Renal cortex interstitium (tissue), 11 donors: ENCODE measurements at regions not wholly inside any gene's neighbourhood (a gene's known extent, or its start where the extent isn't known, plus 50 kb on each side); places are given as distances from the start of the nearest gene placed in this dataset.
"Not testable (repeated sequence)": the region's sequence is repeated elsewhere in the genome, so short reads cannot be mapped to it uniquely, and the experiment has no call there.

ENCODE experiments used
- DNase-seq, 11 donors: peaks; one replicate each; pipeline ENCODE4 v3.0.0-alpha.2; 2013; ENCODE audit warnings: low read depth in 9 of 11, low spot score in 4 of 11; ENCODE audit errors: extremely low read depth in 1 of 11

DNA sequence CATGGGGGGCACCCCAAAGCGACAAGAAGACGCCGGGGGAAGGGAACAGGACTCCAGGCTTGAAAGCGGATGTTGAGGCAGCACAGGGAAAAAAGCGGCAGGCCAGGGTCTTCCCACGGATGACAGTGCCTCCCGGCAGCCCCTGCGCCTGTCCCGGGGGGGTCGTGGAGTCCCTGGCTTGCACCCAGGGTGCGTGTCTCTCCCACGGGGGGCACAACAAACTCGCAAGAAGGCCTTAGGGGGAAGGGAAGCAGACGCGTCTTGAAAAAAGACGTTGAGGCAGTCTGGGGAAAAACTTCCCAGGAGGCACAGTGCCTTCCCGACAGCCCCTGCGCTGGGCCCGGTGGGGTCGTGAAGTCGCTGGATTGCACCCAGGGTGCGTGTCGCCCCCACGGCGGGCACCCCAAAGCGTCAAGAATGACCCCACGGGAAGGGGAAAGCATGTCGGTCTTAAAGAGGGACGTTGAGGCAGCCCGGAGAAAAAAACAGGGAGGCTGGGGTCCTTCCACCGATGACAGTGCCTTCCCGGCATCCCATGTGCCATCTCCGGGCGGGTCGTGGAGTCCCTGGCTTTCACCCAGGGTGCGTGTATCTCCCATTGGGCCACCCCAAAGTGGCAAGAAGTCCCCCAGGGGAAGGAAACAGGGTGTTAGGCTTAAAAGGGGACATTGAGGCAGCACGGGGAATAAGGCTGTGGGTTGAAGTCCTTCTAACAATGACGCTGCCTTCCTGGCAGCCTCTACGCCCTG is 159.9 kb upstream of the ALG10B start:
- DNase-seq = no peak

DNA sequence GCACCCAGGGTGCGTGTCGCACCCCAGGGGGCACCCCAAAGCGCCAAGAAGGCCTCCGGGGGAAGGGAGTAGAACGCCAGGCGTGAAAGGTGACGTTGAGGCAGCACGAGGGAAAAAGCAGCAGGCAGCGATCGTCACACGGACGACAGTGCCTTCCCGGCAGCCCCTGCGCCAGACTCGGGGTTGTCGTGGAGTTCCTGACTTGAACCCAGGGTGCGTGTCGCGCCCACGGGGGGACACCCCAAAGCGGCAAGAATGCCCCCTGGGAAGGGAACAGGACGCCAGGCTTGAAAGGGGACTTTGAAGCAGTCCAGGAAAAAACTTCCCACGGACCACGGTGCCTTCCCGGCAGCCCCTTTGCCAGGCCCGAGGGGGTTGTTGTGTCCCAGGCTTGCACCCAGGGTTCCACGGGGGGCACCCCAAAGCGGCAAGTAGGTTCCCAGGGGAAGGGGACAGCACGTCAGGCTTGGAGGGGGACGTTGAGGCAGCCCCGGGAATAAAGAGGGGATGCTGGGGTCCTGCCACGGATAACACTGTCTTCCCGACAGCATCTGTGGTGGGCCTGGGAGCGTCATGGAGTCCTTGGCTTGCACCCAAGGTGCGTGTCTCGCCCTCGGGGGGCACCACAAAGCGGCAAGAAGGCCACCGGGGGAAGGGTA is 159.2 kb upstream of the ALG10B start:
- no peak for DNase-seq

DNA sequence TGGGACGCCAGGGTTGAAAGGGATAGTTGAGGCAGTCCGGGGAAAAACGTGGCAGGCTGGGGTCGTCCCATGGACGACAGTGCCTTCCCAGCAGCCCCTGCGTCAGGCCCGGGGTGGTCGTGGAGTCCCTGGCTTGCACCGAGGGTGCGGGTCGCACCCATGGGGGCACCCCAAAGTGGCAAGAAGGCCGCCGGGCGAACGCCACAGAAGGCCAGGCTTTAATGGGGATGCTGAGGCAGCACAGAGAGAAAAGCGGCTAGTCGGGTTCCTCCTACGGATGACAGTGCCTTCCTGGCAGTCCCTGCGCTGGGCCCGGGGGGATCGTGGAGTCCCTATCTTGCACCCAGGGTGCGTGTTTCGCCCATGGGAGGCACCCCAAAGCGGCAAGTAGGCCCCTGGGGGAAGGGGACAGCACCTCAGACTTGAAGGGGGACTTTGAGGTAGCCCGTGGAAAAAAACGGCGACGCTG is 158.6 kb upstream of the ALG10B start:
- DNase-seq = no peak

DNA sequence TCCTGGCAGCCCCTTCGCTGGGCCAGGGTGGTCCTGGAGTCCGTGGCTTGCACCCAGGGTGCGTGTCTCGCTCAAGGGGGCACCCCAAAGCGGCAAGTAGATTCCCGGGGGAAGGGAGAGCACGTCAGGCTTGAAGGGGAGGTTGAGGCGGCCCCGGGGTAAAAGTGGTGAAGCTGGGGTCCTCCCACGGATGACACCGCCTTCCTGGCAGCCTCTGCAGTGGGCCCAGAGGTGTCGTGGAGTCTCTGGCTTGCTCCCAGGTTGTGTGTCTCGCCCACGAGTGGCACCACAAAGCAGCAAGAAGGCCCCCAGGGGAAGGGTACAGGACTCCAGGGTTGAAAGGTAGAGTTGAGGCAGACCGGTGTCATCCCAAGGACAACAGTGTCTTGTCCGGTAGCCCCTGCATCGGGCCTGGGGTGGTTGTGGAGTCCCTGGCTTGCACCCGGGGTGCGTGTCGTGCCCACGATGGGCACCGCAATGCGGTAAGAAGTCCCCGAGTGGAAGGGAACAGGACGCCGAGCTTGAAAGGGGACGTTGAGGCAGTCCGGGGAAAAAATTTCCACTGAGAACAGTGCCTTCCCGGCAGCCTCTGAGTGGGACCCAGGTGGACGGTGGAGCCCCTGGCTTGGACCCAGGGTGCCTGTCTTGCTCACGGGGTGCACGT is 158.0 kb upstream of the ALG10B start:
- no peak for DNase-seq

GRCh38 chr12:38159092-38159551 is 157.5 kb upstream of the ALG10B start:
- no peak for DNase-seq

- DNase-seq = no peak
These were observed 156.8 kb upstream of the ALG10B start for GRCh38 chr12:38159591-38160317.

DNA sequence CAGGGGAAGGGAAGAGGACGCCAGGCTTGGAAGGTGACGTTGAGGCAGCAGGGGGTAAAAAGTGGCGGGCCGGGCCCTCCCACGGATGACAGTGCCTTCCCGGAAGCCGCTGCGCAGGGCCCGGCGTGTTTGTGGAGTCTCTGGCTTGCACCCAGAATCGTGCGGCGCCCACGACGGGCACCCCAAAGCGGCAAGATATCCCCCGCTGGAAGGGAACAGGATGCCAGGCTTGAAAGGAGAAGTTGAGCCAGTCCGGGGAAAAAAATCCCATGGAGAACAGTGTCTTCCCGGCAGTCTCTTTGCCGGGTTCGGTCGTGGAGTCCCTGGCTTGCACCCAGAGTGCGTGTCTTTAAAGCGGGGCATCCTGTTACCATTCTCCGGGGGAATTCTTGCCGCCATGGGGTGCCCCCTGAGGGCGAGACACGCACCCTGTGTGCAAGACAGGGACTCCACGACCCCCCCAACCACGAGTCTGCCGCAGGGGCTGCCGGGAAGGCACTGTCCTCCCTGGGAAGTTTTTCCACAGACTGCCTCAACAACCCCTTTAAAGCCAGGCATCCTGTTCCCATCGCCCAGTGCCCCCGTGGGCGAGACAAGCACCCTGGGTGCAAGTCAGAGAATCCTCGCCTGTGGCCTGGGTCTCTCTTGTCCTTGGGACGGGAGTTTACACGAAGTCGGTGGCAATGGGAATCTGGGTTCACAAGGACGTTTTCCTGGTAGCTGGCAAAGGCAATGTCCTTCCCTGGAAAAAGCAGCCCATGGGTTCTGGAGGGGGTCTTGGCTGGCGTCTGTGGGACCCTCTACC is 156.1 kb upstream of the ALG10B start:
- no peak for DNase-seq

- no peak for DNase-seq
These were observed 155.2 kb upstream of the ALG10B start for GRCh38 chr12:38161123-38162000.

GRCh38 chr12:38162013-38162412 is 154.6 kb upstream of the ALG10B start:
- DNase-seq = no peak

DNA sequence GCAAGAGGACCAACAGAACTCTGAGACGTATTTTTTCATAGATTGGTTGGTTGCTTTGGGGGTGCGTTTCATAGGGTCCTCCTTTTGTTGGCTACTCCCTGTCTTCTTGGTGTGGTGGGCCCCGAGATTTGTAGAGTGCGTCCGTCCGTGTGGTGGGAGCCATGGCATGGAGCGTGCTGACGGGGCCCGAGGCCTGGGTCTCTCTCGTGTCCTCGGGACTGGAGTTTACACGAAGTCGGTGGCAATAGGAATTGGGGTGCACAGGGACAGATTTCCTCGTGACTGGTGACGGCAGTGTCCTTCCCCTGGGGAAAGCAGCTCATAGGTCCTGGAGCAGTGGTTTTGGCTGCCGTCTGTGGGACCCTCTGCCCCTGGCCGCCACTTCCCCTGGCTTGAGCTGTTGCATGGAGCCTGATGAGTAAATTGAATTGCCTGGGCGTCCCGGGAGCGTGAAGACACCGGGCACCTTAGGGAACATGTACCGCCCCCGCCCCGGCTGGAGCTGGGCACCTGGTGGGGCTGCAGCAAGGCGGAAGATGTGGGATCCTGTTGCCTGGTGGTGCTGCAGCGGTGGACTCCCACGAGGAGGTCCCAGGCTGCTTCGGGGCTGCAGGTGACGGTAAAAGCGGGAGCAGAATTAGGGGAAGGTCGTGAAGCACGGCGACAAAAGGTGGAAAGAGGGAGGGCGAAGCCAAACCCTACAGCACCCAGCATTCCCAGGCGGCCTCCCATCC is 153.7 kb upstream of the ALG10B start:
- no peak for DNase-seq

DNA sequence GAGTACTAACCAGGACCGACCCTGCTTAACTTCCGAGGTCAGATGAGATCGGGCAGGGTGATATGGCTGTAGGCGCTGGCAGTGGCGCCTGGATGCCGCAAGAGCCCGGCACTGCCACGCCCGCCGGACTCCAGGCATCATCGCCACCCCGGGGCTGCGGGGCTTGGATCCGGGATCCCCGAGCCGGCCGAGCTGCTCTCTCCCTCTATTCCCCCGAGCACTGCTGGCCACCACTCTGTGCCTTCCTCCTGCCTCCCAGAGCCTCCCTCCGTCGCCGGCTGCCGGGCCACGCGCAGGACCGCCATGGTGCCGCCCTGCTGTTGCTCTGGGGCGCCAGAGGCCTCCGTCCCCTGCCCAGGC is 153.2 kb upstream of the ALG10B start:
- DNase-seq = no peak

- DNase-seq = no peak
These were observed 150.3 kb upstream of the ALG10B start for GRCh38 chr12:38166225-38166624.

DNA sequence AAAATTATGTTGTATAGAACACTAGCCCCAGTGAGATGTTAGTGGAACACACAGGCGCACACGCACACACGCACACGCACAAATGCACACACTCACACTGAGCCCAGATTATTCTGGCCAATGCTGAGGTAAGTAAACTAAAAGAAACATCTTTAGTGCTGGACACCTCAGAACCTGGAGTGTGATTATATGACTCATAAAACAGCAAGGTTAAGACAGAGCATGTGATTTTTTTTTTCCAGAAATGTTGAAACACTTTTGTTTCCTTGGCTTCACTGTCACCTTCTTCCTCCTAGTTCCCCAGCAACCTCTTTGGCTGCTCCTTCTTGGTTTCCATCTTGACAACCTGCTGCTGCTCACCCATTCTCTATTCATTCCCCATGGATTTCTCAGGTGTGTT is 141.0 kb upstream of the ALG10B start:
- DNase-seq = no peak

DNA sequence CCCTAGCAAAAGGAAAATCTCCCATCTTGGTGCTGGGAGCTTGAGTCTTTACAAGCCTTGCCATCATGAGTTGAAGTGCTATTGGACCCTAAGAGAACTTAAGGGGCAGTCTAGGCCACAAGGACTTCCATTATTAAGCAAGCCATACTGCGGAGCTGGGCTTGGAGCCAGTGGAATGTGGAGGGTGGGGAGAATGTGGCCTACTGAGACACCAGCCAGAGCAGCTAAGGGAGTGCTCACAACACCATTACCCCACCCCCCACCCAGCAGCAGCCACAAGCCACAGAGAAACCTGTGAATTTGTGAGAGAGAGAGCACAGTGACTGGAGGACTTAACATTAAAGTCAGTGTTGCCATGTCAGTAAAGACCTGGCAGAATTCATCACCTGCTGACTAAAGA is 133.0 kb upstream of the ALG10B start:
- DNase-seq = not testable (repeated sequence)

DNA sequence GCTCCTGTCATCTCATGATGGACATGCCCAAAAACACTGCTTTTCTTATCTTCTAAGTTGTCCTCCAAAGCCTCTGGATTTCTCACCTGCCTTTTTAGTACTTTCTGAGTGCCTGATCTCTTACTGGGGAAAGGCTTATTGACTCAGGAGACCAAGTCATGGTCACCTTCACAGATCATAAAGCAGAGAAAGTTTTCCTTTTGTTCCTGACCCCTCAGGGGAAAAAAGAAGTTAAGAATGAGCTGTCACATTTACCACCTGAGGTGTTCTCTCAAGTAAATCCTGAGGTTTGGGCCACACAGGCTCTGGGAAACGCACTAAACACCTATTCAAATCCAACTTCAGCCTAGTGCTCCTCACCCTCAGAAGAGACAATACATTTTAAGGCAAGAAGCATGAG is 119.3 kb upstream of the ALG10B start:
- DNase-seq = not testable (repeated sequence)

- DNase-seq = no peak
These were observed 114.9 kb upstream of the ALG10B start for GRCh38 chr12:38201461-38202276.
